ENCODE measurements at regions not wholly inside any gene's neighbourhood (a gene's known extent, or its start where the extent isn't known, plus 50 kb on each side); places are given as distances from the start of the nearest gene placed in this dataset.

- TF ChIP-seq REST (IDR thresholded peaks at IDR 0.05; ENCODE audit: unreplicated experiment) = no peak
Measured at GRCh38 chr9:13354733-13355132, 75.2 kb upstream of the MPDZ start (continued).

- H3K79me2 ChIP-seq (replicated peaks; ENCODE audit: insufficient read depth) = no peaks in the 10 kb centered on the region
- no peak overlapping the region for H3K4me2 ChIP-seq
- no peak overlapping the region for H3K27ac Mint-ChIP-seq
- no peaks in the 10 kb centered on the region for H3K36me3 Mint-ChIP-seq (ENCODE audit: low read depth)
- DNase-seq (ENCODE audit: low spot score) (no peak), ATAC-seq (no peak)
- H3K4me1 ChIP-seq (ENCODE audit: insufficient read depth) = no peaks in the 10 kb centered on the region
- H3K4me3 ChIP-seq = no peak overlapping the region
- no peaks in the 10 kb centered on the region for H3K27me3 ChIP-seq (ENCODE audit: insufficient read depth)
- H3K27me3 Mint-ChIP-seq (ENCODE audit: insufficient read depth, low read depth, poor library complexity) = peaks cover 8% of the 10 kb centered on the region
- H2AFZ ChIP-seq = no peak overlapping the region
- no peaks in the 10 kb centered on the region for H3K4me1 Mint-ChIP-seq
- H3K9me3 Mint-ChIP-seq = no peaks in the 10 kb centered on the region
- no peaks in the 10 kb centered on the region for H3F3A ChIP-seq (replicated peaks; ENCODE audit: low read depth)
- H3K4me3 Mint-ChIP-seq = no peak overlapping the region
- H4K20me1 ChIP-seq (replicated peaks; ENCODE audit: insufficient read depth) = no peaks in the 10 kb centered on the region
- no peaks in the 10 kb centered on the region for H3K36me3 ChIP-seq (ENCODE audit: insufficient read depth)
- H3K9me2 ChIP-seq (ENCODE audit: insufficient read depth) = no peaks in the 10 kb centered on the region
- TF ChIP-seq POLR2AphosphoS5 (IDR thresholded peaks at IDR 0.05; ENCODE audit: low read depth) (no peak), REST (IDR thresholded peaks at IDR 0.05; ENCODE audit: unreplicated experiment) (no peak), CREB1 (CRISPR knock-in tag; IDR thresholded peaks at IDR 0.05; ENCODE audit: low read depth) (no peak), ETS1 (IDR thresholded peaks at IDR 0.05) (no peak), ZNF331 (CRISPR knock-in tag; IDR thresholded peaks at IDR 0.05; ENCODE audit: low read depth) (no peak), JUNB (IDR thresholded peaks at IDR 0.05; ENCODE audit: unreplicated experiment) (no peak), STAT1 (IDR thresholded peaks at IDR 0.05; ENCODE audit: unreplicated experiment) (no peak), NANOG (IDR thresholded peaks at IDR 0.05; ENCODE audit: borderline replicate concordance) (no peak), ZNF114 (CRISPR knock-in tag; IDR thresholded peaks at IDR 0.05) (no peak), CTCF (conservative IDR thresholded peaks at IDR 0.05; ENCODE audit: low read depth in 2 of 2) (no peak), EZH2 (IDR thresholded peaks at IDR 0.05; ENCODE audit: low read depth, unreplicated experiment) (no peak)
- H3K27ac ChIP-seq (ENCODE audit: low read depth) = no peak overlapping the region
Measured at GRCh38 chr9:13352451-13352979, 73.0 kb upstream of the MPDZ start.

All from GM23338 (cell line).